HG03558 (cell line): ENCODE measurements at regions not wholly inside any gene's neighbourhood (a gene's known extent, or its start where the extent isn't known, plus 50 kb on each side); places are given as distances from the start of the nearest gene placed in this dataset.
"Not testable (repeated sequence)": the region's sequence is repeated elsewhere in the genome, so short reads cannot be mapped to it uniquely, and the experiment has no call there.

Experiments used
- ATAC-seq: cut with Tn5 transposase; IDR thresholded peaks from one replicate; pipeline ENCODE4 v1.9.1; 2021; ENCODE audit warnings: moderate number of reproducible peaks; ENCODE audit not compliant: unreplicated experiment; ENCODE audit errors: extremely low read depth

- ATAC-seq = no peak
These were observed 112.9 kb upstream of the ADTRP start for GRCh38 chr6:11891547-11891946.

- ATAC-seq = no peak
These were observed 112.2 kb upstream of the ADTRP start for GRCh38 chr6:11890849-11891248.

GRCh38 chr6:11890209-11890608 lies 111.6 kb upstream of the ADTRP start:
- no peak for ATAC-seq

- ATAC-seq = no peak
These were observed 111.0 kb upstream of the ADTRP start for GRCh38 chr6:11889572-11889971.

- ATAC-seq = no peak
These were observed 110.1 kb upstream of the ADTRP start for GRCh38 chr6:11888727-11889126.

GRCh38 chr6:11885159-11885558 lies 106.6 kb upstream of the ADTRP start:
- ATAC-seq = no peak

- not testable (repeated sequence) for ATAC-seq
These were observed 104.9 kb upstream of the ADTRP start for GRCh38 chr6:11883471-11883870.

GRCh38 chr6:11880156-11880555 lies 101.6 kb upstream of the ADTRP start:
- not testable (repeated sequence) for ATAC-seq

- no peak for ATAC-seq
These were observed 100.1 kb upstream of the ADTRP start for GRCh38 chr6:11878735-11879134.

GRCh38 chr6:11878029-11878428 lies 99.4 kb upstream of the ADTRP start:
- ATAC-seq = no peak

GRCh38 chr6:11876934-11877433 lies 98.4 kb upstream of the ADTRP start:
- peak; percentile 50 for ATAC-seq

- no peak for ATAC-seq
These were observed 96.9 kb upstream of the ADTRP start for GRCh38 chr6:11875325-11876109.

- no peak for ATAC-seq
These were observed 91.2 kb upstream of the ADTRP start for GRCh38 chr6:11869672-11870340.

GRCh38 chr6:11868392-11868791 lies 89.8 kb upstream of the ADTRP start:
- no peak for ATAC-seq

- ATAC-seq = no peak
These were observed 87.2 kb upstream of the ADTRP start for GRCh38 chr6:11865680-11866300.

GRCh38 chr6:11858439-11858838 lies 79.8 kb upstream of the ADTRP start:
- no peak for ATAC-seq

GRCh38 chr6:11855743-11856142 lies 77.1 kb upstream of the ADTRP start:
- ATAC-seq = no peak

GRCh38 chr6:11854408-11855165 lies 76.0 kb upstream of the ADTRP start:
- no peak for ATAC-seq

- ATAC-seq = no peak
These were observed 75.2 kb upstream of the ADTRP start for GRCh38 chr6:11853678-11854407.
